ENCODE measurements at regions not wholly inside any gene's neighbourhood (a gene's known extent, or its start where the extent isn't known, plus 50 kb on each side); places are given as distances from the start of the nearest gene placed in this dataset.

DNA sequence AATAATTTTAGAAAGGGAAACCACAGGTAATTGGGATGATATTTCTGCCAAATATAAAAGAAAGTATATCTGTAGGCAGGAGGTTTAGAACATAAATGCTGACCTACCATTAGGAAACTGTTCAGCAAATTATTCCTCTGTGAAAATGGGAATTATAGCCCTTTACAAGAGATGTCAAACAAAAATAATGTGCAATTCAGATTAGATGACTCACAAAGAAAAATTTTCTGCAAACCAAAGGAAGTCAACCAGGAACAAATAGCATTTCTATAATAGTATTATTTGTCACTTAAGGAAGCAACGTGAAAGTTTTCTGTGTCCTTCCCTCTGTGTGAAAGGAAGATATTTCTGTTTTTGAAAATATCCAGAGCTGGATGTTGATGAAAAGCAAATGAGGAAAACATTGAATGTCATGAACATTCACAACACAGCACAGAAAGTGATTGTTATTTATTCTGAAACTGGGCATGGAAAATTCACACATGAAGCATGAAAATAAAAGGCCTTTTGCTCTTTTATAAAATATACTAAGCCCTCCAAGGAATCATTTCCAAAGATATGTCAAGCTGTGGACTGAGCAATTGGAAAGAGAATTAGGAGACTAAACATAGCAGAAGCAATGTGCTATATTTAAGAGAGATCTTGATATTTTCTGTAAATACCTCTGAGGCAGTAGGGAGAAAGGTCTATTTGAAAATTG, 57.9 kb upstream of the SPHKAP start:
- TF ChIP-seq EZH2phosphoT487 (IDR thresholded peaks at IDR 0.05; ENCODE audit: borderline replicate concordance), result no peak
- TF ChIP-seq, protein P1, sequence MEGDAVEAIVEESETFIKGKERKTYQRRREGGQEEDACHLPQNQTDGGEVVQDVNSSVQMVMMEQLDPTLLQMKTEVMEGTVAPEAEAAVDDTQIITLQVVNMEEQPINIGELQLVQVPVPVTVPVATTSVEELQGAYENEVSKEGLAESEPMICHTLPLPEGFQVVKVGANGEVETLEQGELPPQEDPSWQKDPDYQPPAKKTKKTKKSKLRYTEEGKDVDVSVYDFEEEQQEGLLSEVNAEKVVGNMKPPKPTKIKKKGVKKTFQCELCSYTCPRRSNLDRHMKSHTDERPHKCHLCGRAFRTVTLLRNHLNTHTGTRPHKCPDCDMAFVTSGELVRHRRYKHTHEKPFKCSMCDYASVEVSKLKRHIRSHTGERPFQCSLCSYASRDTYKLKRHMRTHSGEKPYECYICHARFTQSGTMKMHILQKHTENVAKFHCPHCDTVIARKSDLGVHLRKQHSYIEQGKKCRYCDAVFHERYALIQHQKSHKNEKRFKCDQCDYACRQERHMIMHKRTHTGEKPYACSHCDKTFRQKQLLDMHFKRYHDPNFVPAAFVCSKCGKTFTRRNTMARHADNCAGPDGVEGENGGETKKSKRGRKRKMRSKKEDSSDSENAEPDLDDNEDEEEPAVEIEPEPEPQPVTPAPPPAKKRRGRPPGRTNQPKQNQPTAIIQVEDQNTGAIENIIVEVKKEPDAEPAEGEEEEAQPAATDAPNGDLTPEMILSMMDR (conservative IDR thresholded peaks at IDR 0.05; ENCODE audit: low read length), result no peak

Data from Loucy (cell line).